ENCODE measurements at regions not wholly inside any gene's neighbourhood (a gene's known extent, or its start where the extent isn't known, plus 50 kb on each side); places are given as distances from the start of the nearest gene placed in this dataset.

GRCh38 chr2:147578529-147578928, 266.3 kb upstream of the ACVR2A start:
- Histone ChIP-seq H3K79me1 (ENCODE audit: insufficient read depth, low read depth, low read length, poor library complexity, severe bottlenecking) (no peaks in the 10 kb centered on the region), H3K79me2 (ENCODE audit: insufficient read depth, low read length) (no peaks in the 10 kb centered on the region), H3K23me2 (ENCODE audit: insufficient read length, low read depth, low read length, poor library complexity, severe bottlenecking) (no peaks in the 10 kb centered on the region), H3K27me3 (ENCODE audit: insufficient read depth, low read length) (no peaks in the 10 kb centered on the region), H3K9ac (ENCODE audit: extremely low read depth, insufficient read length, low read length) (no peak overlapping the region), H3K14ac (ENCODE audit: insufficient read depth, low read length) (no peak overlapping the region), H3K18ac (ENCODE audit: insufficient read length, low read depth, low read length) (no peak overlapping the region), H3K4me1 (ENCODE audit: insufficient read depth, low read length) (no peaks in the 10 kb centered on the region; the same call in 1 of the 2 replicates), H2BK20ac (ENCODE audit: low read depth, low read length, poor library complexity, severe bottlenecking) (no peak overlapping the region), H3K4ac (ENCODE audit: low read depth, low read length) (no peak overlapping the region), H3K4me2 (ENCODE audit: insufficient read depth, insufficient read length, low read length) (no peak overlapping the region), H4K91ac (ENCODE audit: insufficient read length, low read depth, low read length) (no peak overlapping the region), H3K27ac (ENCODE audit: insufficient read length, low read depth, low read length) (no peak overlapping the region), H2BK12ac (ENCODE audit: insufficient read length, low read depth, low read length) (no peak overlapping the region), H2AFZ (ENCODE audit: low read length) (no peak overlapping the region), H3T11ph (ENCODE audit: low read length) (no peak overlapping the region), H2BK120ac (ENCODE audit: low read depth, low read length, poor library complexity, severe bottlenecking) (no peak overlapping the region), H3K56ac (ENCODE audit: insufficient read length, low read depth, low read length) (no peak overlapping the region), H2AK5ac (ENCODE audit: insufficient read length, low read length) (no peak overlapping the region), H2BK5ac (ENCODE audit: insufficient read length, low read length) (no peak overlapping the region), H3K9me3 (ENCODE audit: control insufficient read depth, low read depth, low read length) (no peaks in the 10 kb centered on the region), H3K23ac (ENCODE audit: insufficient read length, low read depth, low read length) (no peak overlapping the region), H2BK15ac (ENCODE audit: low read depth, low read length) (no peak overlapping the region), H4K5ac (ENCODE audit: insufficient read length, low read depth, low read length) (no peak overlapping the region), H4K20me1 (ENCODE audit: control insufficient read depth, insufficient read depth, insufficient read length) (no peaks in the 10 kb centered on the region), H4K8ac (replicated peaks; ENCODE audit: insufficient read length, low read depth, low read length) (no peak overlapping the region)
- no peak overlapping the region for H3K4me3 Mint-ChIP-seq
- no peaks in the 10 kb centered on the region for H3K27me3 Mint-ChIP-seq (ENCODE audit: low read depth)
- no peak overlapping the region for H3K27ac Mint-ChIP-seq
- no CpG with 5 or more reads among the region's 3 CpGs for WGBS (ENCODE audit: extremely low coverage, insufficient read length, low lambda C conversion rate)
- DNase-seq, result no peak
- TF ChIP-seq CTCF (conservative IDR thresholded peaks at IDR 0.05), result no peak
- no peaks in the 10 kb centered on the region for H3K4me1 Mint-ChIP-seq
- peaks cover 4 to 6% of the 10 kb centered on the region in 2 experiments; a peak in 4 of 5 replicates for H3K9me3 Mint-ChIP-seq
- H3K36me3 Mint-ChIP-seq (ENCODE audit: insufficient read depth in 1 of 3, low read depth in 3 of 3), result peaks cover 0 to 7% (median 0%) of the 10 kb centered on the region in 3 experiments; a peak in 3 of 7 replicates
